ENCODE measurements at regions not wholly inside any gene's neighbourhood (a gene's known extent, or its start where the extent isn't known, plus 50 kb on each side); places are given as distances from the start of the nearest gene placed in this dataset.

DNA sequence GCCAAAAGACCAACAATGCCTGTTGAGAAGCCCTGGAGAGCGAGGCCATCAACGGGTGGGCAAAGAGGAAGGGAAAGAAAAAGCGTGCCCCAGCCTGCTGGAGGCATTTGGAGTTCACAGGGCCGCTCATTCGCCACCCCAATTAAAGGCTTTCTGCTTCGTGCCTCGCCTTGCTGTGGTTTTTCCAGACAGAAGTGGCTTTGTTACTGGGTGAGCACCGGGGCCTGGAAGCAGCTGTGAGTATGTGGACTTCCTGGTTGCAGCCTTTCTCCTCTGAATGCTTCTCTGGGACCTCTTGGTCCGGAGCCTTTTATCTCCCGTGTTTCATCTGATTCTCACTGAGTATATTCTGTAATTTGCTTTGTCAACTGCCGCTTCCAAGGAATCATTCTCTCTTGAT lies 118.1 kb upstream of the EGR2 start:
- TF ChIP-seq CTCF (IDR thresholded peaks at IDR 0.05) (no peak), POLR2A (IDR thresholded peaks at IDR 0.05) (no peak)

All from esophagus squamous epithelium (tissue), 4 donors.